ENCODE measurements at regions not wholly inside any gene's neighbourhood (a gene's known extent, or its start where the extent isn't known, plus 50 kb on each side); places are given as distances from the start of the nearest gene placed in this dataset.
"Not testable (repeated sequence)": the region's sequence is repeated elsewhere in the genome, so short reads cannot be mapped to it uniquely, and the experiment has no call there.

DNA sequence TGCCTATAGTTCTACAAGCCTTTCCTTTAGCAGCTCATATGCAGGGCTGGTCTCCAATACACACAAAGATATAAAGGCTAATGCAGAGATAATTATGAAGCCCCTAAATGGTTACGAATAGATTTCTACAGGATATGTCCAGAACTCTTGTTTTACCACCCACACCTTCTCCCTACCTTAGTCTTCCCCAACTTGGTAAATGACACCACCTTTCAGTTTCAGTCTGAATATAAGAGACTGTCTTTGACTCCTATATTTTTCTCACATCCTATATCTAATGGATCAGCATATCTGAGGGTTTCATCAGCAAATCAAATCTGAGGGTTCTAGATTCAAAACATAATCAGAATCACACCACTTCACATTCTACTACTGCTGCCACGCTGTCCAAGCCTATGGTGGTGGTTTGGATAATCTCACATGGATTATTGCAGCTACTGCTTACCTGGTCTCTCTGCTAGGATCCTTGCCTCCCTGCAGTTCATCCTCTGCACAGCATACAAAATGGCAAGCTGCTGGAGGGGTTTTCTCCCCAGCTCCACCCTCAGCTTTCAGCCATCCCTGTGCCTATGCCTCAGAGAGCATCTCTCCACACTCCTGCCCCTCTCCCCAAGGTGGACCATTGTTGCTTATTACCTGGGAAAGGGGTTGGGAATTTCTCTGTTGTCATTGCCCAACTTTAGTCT lies 178.0 kb upstream of the SPOPL start:
- DNase-seq = no peak

DNA sequence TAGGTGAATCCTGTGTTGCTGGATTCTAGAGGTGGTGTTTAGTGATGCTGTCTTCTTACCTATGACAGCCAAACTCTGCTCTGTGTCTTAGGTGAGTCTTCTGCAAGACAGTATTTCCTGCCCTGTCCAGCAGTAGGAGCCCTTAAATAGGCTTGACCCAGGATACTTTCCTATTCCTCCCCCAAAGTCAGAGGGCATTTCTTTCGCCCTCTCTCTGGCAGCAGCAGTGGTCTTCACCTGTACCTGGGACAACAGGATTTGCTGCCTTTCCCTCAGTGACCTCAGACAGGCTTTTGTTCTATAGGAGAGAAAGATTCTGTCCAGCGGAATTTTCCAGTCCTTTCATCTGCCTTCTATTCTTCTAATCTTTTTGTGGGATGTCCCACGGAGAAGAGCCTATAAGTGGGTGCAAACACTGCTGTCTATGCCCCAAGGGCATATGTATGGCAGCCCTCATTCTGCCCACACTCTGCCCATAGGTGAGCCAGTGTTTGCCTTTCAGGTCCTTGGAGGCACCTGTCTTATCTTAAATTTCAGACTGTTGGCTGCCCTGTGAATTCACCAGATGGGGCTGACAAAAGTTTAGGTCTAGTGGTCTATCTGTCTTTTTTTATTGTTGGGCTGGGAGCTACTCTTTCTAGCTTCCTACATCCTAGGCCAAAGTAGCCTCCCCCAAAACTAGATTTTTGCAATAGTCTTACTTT lies 177.3 kb upstream of the SPOPL start:
- no peak for DNase-seq

DNA sequence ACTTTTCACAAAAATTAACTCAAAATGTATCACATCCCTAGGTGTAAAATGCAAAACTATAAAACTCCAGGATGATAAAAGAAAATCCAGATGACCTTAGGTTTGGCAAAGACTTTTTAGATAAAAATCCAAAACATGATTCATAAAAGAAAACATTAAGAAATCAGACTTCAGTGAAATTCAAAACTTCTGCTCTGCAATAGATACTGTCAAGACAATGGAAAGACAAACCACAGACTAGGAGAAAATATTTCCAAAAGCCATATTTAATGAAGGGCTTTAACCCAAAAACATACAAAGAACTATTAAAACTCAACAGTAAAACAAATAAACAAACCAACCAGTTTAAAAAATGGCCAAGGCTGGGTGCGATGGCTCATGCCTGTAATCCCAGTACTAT lies 173.6 kb upstream of the SPOPL start:
- DNase-seq = no peak

DNA sequence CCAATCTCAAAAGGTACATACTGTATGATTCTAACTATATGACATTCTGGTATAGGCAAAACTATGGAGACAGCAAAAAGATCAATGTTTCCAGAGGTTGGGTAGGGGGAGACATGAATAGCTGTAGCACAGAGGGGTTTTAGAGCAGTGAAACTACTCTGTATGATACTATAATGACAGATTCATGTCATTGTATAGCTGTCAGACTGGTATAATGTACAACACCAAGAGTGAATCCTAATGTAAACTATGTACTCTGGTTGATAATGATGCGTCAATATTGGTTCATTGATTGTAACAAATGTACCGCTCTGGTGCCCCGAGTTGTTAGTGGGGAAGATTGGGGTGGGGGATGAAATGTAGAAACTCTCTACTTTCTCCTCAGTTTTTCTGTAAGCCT lies 172.4 kb upstream of the SPOPL start:
- no peak for DNase-seq

DNA sequence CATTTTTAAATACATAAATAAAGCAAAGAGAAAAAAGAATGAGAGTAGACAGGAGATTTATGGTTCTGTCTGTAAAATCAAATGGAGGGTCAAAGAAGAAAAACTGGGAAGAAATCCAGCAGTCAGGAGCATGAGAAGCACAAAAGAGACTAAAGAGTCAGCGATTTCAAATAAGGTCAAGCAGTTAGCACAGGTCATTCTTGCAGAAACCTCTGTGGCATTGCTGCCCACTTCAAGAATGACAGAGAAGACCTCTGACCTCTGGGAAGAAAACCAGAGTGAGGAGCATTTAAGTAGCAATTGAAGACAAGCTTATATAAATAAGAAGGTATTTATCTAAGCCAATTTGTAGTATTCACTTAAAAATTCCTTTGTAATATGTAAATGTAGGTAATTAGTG lies 172.0 kb upstream of the SPOPL start:
- DNase-seq = no peak

DNA sequence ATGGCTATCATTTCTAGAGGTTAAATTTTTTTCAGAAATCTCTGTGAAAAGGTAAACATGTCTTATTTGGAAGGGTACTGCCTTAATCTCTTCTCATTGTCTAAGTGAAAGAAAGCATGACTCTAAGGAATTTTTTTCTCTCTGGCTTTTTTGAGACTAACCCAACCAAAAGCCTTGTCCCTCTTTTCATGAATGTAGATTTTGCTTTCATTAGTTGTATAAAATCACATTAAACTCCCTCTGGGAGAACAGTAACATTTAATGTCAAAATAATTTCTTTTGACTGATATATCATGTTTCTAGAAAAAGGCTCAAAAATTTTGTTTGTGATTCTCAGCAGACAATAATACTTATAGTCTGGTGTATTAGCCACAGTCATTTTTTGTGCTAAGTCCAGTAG lies 168.4 kb upstream of the SPOPL start:
- no peak for DNase-seq

DNA sequence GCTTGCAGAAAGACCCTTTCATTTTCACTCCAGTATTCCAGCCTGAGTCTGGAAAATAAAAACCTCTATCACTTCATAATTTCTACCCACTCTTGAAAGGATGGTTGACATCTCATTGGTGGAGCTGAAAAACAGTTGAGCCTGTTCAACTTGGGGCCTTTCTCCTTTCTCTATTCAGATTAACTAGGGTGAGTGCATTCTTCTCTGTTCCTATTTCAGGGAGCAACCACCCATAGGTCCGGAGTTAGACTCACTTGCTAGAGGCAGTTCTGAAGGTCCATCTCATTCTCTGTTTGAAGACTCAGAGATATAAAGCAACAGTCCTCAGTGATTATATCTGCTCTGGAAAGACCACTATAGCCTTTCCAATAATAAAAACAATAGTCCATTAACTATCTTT lies 167.9 kb upstream of the SPOPL start:
- DNase-seq = no peak

DNA sequence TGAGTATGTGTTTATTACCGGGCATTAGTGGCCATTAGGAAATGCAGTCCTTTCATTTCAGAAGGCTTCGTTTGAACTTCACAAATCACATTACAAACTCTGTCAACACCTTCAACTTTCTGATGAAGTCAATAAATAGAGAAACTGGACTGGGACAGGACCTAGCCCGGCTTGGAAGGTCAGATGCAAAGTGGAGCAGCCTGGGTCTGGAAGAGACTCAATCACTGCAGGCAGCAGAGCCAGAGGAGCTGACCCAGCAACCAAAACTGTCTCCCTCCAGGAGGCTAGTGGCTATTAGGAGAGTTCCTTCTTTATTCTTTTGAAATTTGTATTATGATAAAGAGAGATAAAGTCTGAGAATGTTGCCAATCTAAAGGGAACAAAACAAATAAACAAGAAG lies 167.2 kb upstream of the SPOPL start:
- no peak for DNase-seq

DNA sequence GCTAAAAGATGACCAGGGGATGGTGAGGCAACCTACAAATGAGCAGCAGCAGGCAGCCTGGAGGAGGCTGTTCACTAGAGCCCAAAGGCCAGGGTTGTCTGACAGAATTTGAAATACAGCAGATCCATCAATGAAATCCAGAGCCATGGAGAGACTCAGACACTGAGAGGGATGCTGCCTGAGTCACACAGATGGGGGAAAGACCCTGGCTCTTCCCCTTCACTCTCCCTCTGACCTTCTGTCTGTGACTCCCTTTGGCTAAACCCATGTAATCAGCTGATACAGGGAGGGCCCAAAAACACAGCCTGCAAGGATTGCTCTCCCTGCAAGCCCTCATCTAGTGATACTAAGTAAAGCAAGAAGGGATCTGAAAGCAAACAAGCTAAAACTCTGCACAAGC lies 166.5 kb upstream of the SPOPL start:
- no peak for DNase-seq

DNA sequence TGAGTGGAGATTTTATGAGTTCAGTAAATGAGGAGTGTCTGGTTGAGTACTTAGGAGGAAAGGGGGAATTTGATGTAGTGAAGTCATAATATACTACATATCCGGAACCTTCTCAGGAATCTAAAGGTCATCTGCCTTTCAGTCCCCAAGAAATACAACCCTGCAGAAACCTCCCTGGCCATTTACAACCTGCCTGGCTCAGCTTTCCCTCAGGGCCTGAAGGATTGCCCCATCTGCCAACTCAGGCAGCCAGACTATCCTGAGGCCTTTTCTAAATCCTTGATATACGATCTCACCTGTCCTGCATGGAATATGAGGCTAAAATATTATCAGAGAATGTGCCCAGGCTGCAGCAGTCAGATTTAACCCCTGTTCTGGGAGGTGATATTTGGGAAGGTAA lies 165.4 kb upstream of the SPOPL start:
- DNase-seq = no peak

DNA sequence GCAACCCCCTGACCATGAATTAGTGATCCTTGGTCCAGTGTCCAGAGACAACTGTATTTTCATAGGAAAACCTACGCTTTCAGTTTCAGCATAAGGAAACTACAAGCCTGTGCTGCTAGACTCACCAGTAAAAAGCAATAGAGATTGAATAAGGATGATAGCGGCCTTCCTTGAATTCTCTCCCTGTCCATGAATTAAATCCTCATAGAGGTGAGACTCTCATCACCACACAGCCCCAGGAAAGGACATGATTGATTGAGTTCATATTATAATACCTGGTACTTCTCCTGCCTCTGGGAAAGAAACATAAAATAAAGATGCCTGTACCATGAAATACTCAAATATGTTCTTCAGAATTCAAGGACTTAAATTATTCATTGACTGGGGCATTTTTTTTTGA lies 146.3 kb upstream of the SPOPL start:
- DNase-seq = no peak

DNA sequence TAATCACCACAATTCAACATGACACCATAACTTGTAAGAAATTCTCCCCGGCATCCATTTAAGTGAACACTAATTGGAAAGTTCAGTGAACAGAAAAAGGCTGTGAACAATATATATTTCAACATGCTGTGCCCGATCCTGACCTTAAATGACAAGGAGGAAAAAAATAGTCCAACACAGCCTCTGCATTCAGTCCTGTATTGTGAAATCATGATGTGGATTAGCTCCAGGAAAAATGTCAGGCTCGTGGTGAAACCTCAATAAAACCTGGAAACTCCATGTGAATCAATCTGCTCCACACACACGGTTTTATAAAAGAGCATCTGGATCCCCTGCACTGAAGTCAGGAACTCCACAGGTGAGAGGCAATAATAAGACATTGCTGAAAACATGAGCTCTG lies 145.4 kb upstream of the SPOPL start:
- DNase-seq = no peak

DNA sequence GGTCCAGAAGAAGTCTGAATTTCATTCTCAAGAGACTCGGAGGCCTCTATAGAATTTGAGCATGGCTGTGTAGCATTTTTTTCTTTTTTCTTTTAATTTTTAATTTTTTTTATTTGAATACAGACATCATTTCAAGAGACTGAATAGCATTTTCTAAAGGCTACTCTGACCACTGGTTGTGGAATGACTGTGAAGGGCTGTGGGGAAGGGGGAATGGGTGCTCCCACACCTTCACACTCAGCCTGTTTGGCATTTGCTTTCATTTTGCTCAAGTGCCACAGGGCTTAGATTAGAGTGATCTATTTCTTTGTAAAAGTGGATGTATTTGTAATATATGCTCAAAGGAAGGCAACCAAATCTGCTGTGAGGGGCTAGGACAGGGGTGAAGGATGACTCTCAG lies 142.0 kb upstream of the SPOPL start:
- no peak for DNase-seq

DNA sequence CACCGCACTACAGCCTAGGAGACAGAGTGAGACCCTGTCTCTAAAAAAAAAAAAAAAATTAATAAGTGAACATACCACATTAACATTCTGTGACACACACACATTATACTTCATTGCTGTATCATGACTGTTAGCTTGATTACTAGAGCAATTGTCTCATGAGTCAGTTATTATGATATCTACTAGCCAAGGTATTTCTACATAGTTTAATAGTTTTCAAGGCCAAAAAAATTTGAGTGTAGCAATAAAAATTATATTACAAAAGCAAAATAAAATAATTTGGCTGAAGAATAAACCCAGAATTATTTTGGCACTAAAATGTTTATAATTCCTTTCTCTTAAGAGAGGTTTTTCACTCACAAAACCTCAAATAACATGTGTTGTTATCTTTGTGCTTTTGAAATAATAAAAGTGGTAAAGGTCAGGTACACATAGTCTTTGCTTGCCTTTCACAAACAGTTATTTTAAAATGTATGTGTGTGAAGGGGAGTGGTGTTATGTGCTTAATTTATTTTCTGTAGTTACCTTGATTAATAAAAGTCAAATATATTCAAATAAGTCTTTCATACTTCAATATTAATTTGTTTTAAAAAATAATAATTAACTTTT lies 136.9 kb upstream of the SPOPL start:
- no peak for DNase-seq

DNA sequence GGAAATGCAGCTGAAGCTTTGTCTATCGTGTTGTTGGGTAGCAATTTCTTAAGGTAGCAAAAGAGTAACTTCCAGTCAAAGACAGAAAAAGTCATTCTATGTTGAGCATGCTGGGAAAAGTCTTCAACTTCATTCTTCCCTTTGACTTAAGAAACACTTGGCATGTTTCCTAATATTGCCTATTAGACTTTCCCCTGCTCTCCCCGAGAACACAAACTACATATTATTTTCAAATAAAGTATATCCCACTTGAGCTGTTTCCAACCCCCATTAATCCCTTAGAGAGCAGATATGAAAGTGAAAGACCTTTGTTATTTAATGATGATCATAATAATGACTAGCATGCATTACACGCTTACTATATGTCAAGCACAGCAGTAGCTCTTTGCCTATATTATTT lies 136.0 kb upstream of the SPOPL start:
- DNase-seq = no peak

DNA sequence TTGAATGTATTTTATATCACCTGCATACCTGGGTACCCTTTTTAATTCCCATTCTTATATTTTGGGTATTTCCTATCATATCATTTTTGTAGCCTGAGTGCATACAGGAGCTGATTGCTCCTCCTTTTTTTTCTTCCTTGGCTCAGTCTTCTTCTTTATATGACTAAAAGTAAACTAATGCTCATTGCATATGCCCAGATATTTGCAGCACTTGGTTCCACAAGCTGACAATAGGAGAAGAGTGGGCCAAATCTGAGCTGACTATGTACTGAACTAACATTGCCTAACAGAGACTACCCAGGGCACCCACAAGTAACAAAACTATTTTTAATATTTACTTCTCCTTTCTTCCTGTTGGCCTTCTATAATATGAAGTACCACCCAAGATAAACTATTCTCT lies 131.7 kb upstream of the SPOPL start:
- no peak for DNase-seq

DNA sequence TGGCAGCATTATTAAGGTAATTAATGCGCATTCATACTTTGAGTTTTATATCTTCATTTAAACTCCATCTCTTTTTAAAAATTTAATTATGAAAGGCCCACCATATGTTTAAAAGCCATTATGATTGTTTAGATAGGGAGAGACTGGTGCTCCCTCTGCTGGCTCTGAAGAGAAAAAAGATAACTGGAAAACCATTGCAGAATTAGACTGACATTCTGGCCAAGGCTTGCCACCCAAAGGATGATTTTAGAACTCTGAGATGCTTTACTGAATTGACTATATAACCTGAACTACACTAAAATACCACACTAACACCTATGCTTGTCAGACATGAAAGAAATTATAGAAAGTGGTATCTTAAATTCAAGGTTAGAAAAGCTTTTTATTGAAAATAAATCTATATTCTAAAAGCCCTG lies 127.6 kb upstream of the SPOPL start:
- DNase-seq = peak; percentile 65

DNA sequence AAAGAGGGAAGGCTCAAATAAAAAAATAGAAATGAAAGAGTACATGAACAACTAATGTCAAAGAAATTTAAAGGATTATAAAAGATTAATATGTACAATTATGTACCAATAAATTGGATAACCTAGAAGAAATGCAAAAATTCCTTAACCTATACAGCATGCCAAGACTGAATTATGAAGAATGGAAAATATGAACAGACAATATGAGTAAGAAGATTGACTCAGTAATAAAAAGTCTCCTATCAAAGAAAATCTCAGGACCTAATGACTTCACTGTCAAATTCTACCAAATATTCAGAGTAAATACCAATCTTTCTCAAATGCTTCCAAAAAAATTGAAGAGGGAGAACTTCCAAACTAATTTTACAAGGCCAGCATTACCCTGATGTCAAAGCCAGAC lies 120.2 kb upstream of the SPOPL start:
- no peak for DNase-seq

DNA sequence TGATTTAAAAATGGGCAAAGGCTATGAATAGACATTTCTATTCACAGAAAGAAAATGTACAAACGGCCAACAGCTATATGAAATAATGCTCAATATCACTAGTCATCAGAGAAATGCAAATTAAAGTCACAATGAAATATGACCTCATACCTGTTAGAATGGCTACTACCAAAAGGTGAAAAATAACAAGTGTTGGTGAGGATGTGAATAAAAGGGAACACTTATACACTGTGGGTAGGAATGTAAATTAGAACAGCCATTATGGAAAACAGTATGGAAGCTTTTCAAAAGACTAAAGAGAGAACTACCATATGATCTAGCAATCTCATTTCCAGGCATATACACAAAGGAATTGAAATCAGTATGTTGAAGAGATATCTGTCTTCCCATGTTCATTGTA lies 118.9 kb upstream of the SPOPL start:
- no peak for DNase-seq

DNA sequence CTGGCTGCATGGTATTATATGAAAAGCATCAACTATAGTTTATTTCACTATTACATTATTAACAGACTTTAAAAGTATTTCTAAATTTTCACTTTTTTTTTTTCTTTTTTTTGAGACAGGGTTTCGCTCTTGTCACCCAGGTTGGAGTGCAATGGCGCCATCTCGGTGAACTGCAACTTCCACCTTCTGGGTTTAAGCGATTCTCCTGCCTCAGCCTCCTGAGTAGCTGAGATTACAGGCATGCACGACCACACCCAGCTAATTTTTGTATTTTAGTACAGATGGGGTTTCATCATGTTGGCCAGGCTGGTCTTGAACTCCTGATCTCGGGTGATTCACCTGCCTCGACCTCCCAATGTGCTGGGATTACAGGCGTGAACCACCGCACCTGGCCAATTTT lies 115.4 kb upstream of the SPOPL start:
- not testable (repeated sequence) for DNase-seq

DNA sequence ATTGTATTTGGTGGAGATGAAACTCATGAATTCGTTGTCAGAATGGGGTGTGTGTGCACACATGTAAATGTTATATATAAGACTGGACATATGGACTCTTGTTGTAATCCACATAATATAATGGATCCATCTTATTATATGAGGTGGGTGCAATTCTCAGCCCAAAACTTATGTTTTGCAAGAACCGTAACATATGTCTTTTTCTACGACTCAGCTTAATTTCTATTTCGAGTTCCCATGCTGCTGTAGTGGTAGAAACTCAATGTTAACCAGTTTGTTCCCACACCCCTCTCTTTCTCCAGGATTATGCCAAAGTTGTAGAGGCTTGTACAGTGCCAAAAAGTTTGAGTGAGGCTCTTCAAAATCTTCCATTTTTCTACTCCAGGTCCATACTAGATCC lies 112.5 kb upstream of the SPOPL start:
- no peak for DNase-seq

DNA sequence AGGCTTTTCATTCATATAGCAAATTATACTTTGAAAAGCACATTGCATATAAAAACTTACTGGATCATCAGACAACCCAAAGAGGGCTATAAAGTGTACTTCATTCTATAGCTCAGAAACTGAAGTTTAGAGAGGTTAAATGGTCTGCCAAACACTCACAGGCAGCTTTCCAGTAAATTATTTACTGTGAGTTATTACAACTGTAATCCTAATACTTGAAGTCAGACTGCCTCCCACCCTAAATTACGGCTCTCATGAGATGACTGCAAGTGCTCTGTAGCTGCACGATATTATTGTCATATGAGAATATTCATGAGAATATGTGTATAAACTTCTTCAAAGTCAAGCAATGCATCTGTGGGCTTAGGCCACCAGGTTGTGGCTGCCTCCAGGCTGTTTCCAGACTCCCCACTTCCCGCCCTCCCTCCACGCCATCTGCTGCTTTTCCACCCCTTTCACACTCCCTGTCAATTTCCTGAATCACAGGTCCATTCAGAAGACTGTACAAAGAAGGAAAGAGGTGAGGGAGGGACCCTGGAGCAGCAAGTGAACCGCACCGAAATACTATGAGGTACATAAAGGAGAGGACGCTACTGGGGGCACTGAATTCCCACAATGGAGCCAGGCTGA lies 111.1 kb upstream of the SPOPL start:
- DNase-seq = peak; percentile 18

DNA sequence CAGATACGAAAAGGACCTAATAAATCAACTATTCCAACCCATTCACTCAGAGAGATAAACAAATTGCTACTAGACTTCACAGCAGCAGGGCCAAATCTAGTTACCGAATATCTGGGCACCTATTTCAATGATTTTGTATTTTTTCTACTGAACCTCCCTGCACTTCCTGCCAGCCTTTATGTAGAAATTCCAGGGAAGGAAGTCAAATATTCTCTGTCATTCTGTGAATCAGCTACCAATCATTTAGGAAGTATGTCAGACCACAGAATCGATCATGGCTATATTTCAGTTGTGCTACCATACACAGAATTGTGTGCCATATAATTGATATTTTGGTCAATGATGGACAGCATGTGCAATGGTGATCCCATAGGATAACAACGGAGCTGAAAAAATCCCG lies 109.6 kb upstream of the SPOPL start:
- DNase-seq = no peak

Data from NCI-H1694 treated with DMSO at 0.1 percent for 48 hours (cell line).